GM23248 (cell line): ENCODE measurements at regions not wholly inside any gene's neighbourhood (a gene's known extent, or its start where the extent isn't known, plus 50 kb on each side); places are given as distances from the start of the nearest gene placed in this dataset.

ENCODE experiments used
- DNase-seq: peaks from one replicate; pipeline ENCODE4 v3.0.0-alpha.2; 2015
- H2AFZ ChIP-seq: fragments of 200-600 bp; sonication (generic); 2 replicates; pipeline ENCODE4 v1.6.1; 2016; ENCODE audit warnings: antibody characterized with exemption
- H3F3A ChIP-seq: fragments of 200-600 bp; sonication (generic); 2 replicates; pipeline ENCODE4 v1.6.1; 2016; ENCODE audit warnings: mild to moderate bottlenecking, antibody characterized with exemption, mixed run types; ENCODE audit not compliant: insufficient read depth
- H3K27ac ChIP-seq: fragments of 200-600 bp; sonication (generic); 2 replicates; pipeline ENCODE4 v1.5.1; 2016; ENCODE audit warnings: mild to moderate bottlenecking
- H3K27me3 ChIP-seq: fragments of 200-600 bp; sonication (generic); replicated peaks from 2 replicates; pipeline ENCODE4 v1.6.1; 2016; ENCODE audit warnings: mild to moderate bottlenecking; ENCODE audit not compliant: insufficient read depth
- H3K36me3 ChIP-seq: fragments of 200-600 bp; sonication (generic); 2 replicates; pipeline ENCODE4 v1.6.1; 2016; ENCODE audit warnings: low read depth, mild to moderate bottlenecking
- H3K4me1 ChIP-seq: fragments of 200-600 bp; sonication (generic); 2 replicates; pipeline ENCODE4 v1.6.1; 2016; ENCODE audit warnings: mild to moderate bottlenecking; ENCODE audit not compliant: insufficient read depth
- H3K4me2 ChIP-seq: fragments of 200-600 bp; sonication (generic); one replicate; pipeline ENCODE4 v1.6.1; 2016; ENCODE audit warnings: mild to moderate bottlenecking; ENCODE audit not compliant: unreplicated experiment
- H3K4me3 ChIP-seq: fragments of 200-600 bp; sonication (generic); 2 replicates; pipeline ENCODE4 v1.5.1; 2016; ENCODE audit warnings: mild to moderate bottlenecking
- H3K79me2 ChIP-seq: fragments of 200-600 bp; sonication (generic); 2 replicates; pipeline ENCODE4 v1.6.1; 2016; ENCODE audit warnings: mild to moderate bottlenecking; ENCODE audit not compliant: insufficient read depth
- H3K9ac ChIP-seq: fragments of 200-600 bp; sonication (generic); 2 replicates; pipeline ENCODE4 v1.6.1; 2016; ENCODE audit warnings: mild to moderate bottlenecking
- H3K9me2 ChIP-seq: fragments of 200-600 bp; sonication (generic); 2 replicates; pipeline ENCODE4 v1.6.1; 2016; ENCODE audit warnings: mixed run types, mild to moderate bottlenecking, moderate library complexity; ENCODE audit not compliant: insufficient read depth
- H3K9me3 ChIP-seq: fragments of 200-600 bp; sonication (generic); one replicate; pipeline ENCODE4 v1.6.1; 2017; ENCODE audit warnings: low read depth
- H4K20me1 ChIP-seq: fragments of 200-600 bp; sonication (generic); 2 replicates; pipeline ENCODE4 v1.6.0; 2016; ENCODE audit not compliant: insufficient read depth
- EZH2 ChIP-seq: fragments of 200-600 bp; sonication (generic); IDR thresholded peaks from 2 replicates; pipeline ENCODE4 v1.6.1; 2018; ENCODE audit warnings: antibody characterized with exemption, mild to moderate bottlenecking; ENCODE audit not compliant: insufficient read depth, poor library complexity, severe bottlenecking
- EZH2phosphoT487 ChIP-seq: fragments of 200-600 bp; sonication (generic); IDR thresholded peaks from 2 replicates; pipeline ENCODE4 v1.6.1; 2018; ENCODE audit warnings: antibody characterized with exemption, moderate library complexity, mild to moderate bottlenecking, low read depth; ENCODE audit not compliant: insufficient read depth
- WGBS, 2 experiments: methylation state at CpG; one replicate each; pipeline ENCODE4 v1.1.6; 2015 to 2017; ENCODE audit warnings: low lambda C conversion rate in 2 of 2, low coverage in 1 of 2; ENCODE audit errors: missing lambda C conversion rate in 2 of 2; 5-methylcytosine and 5-hydroxymethylcytosine counted together
- in situ Hi-C: fragments of 300-500 bp; cut with MboI; formaldehyde crosslinking; loops from 2 replicates; pipeline ENCODE4 v1.15.0; 2020

GRCh38 chrX:109854096-109854495 lies 121.0 kb upstream of the ACSL4 start:
- Histone ChIP-seq H2AFZ (no peak overlapping the region), H3K4me3 (no peak overlapping the region), H3K9ac (no peak overlapping the region), H3K36me3 (no peaks in the 10 kb centered on the region), H3K9me2 (no peaks in the 10 kb centered on the region), H3K4me2 (no peak overlapping the region), H3K79me2 (no peaks in the 10 kb centered on the region), H4K20me1 (no peaks in the 10 kb centered on the region), H3K27ac (no peak overlapping the region), H3F3A (0 out of 2 replicates have a peak, but pooled peaks cover 7% of the 10 kb centered on the region), H3K27me3 (no peaks in the 10 kb centered on the region), H3K9me3 (no peaks in the 10 kb centered on the region), H3K4me1 (peaks cover 15% of the 10 kb centered on the region)
- TF ChIP-seq EZH2 (no peak), EZH2phosphoT487 (no peak)
- DNase-seq = no peak
- in situ Hi-C loops = loop anchor here (10.0 kb wide), 1 partner anchor 139 kb away; no protein-coding TSS in a partner anchor

- H3K4me1 ChIP-seq = peaks cover 15% of the 10 kb centered on the region
- DNase-seq = no peak
- no peak overlapping the region for H2AFZ ChIP-seq
- no peak overlapping the region for H3K27ac ChIP-seq
- TF ChIP-seq EZH2 (no peak), EZH2phosphoT487 (no peak)
- in situ Hi-C loops = loop anchor here (10.0 kb wide), 1 partner anchor 141 kb away; no protein-coding TSS in a partner anchor
- no peaks in the 10 kb centered on the region for H3K27me3 ChIP-seq
- no peaks in the 10 kb centered on the region for H3K36me3 ChIP-seq
- H3K9me2 ChIP-seq = no peaks in the 10 kb centered on the region
- no peaks in the 10 kb centered on the region for H4K20me1 ChIP-seq
- no peaks in the 10 kb centered on the region for H3K9me3 ChIP-seq
- 0 out of 2 replicates have a peak, but pooled peaks cover 7% of the 10 kb centered on the region for H3F3A ChIP-seq
- no peak overlapping the region for H3K4me3 ChIP-seq
- H3K79me2 ChIP-seq = no peaks in the 10 kb centered on the region
- WGBS, 2 experiments = 7 to 20% methylated on average over 1 of the region's 1 CpG
- no peak overlapping the region for H3K4me2 ChIP-seq
- H3K9ac ChIP-seq = no peak overlapping the region
Measured at GRCh38 chrX:109855501-109855900, 122.4 kb upstream of the ACSL4 start.

GRCh38 chrX:109856974-109857373 lies 123.9 kb upstream of the ACSL4 start:
- Histone ChIP-seq H3K9me3 (no peaks in the 10 kb centered on the region), H2AFZ (peak overlapping the region; percentile 63), H3K27ac (no peak overlapping the region), H4K20me1 (no peaks in the 10 kb centered on the region), H3K79me2 (no peaks in the 10 kb centered on the region), H3K4me1 (peaks cover 25% of the 10 kb centered on the region), H3K9ac (peak overlapping the region; percentile 9; the same call in 1 of the 2 replicates), H3F3A (0 out of 2 replicates have a peak, but pooled peaks cover 7% of the 10 kb centered on the region), H3K36me3 (no peaks in the 10 kb centered on the region), H3K4me3 (no peak overlapping the region), H3K27me3 (no peaks in the 10 kb centered on the region), H3K9me2 (no peaks in the 10 kb centered on the region), H3K4me2 (peak overlapping the region; percentile 38)
- DNase-seq = peak; percentile 51
- TF ChIP-seq EZH2phosphoT487 = no peak
- no peak for TF ChIP-seq EZH2
- in situ Hi-C loops = loop anchor here (10.0 kb wide), 1 partner anchor 142 kb away; no protein-coding TSS in a partner anchor
- WGBS, 2 experiments = 18 to 23% methylated on average over 5 of the region's 5 CpGs

- DNase-seq = peak; percentile 56
- H3K27ac ChIP-seq = 0 out of 2 replicates have a peak overlapping the region, but pooled peaks have one; percentile 15
- 0 out of 2 replicates have a peak, but pooled peaks cover 7% of the 10 kb centered on the region for H3F3A ChIP-seq
Measured at GRCh38 chrX:109857584-109858228, 124.6 kb upstream of the ACSL4 start.

More at GRCh38 chrX:109857584-109858228, 124.6 kb upstream of the ACSL4 start:
- H3K4me1 ChIP-seq = peaks cover 25% of the 10 kb centered on the region
- no peaks in the 10 kb centered on the region for H3K79me2 ChIP-seq
- 41 to 45% methylated on average over 4 of the region's 4 CpGs for WGBS, 2 experiments
- peak overlapping the region; percentile 38 for H3K4me2 ChIP-seq
- H3K9ac ChIP-seq = peak overlapping the region; percentile 9; the same call in 1 of the 2 replicates
- peak overlapping the region; percentile 63; the same call in 1 of the 2 replicates for H2AFZ ChIP-seq
- H3K9me2 ChIP-seq = no peaks in the 10 kb centered on the region
- H3K4me3 ChIP-seq = no peak overlapping the region
- no peaks in the 10 kb centered on the region for H3K36me3 ChIP-seq
- no peaks in the 10 kb centered on the region for H4K20me1 ChIP-seq
- H3K9me3 ChIP-seq = no peaks in the 10 kb centered on the region
- no peaks in the 10 kb centered on the region for H3K27me3 ChIP-seq
- TF ChIP-seq EZH2phosphoT487 = no peak
- no peak for TF ChIP-seq EZH2
- in situ Hi-C loops = loop anchor here (10.0 kb wide), 1 partner anchor 143 kb away; no protein-coding TSS in a partner anchor
